ENCODE measurements at regions not wholly inside any gene's neighbourhood (a gene's known extent, or its start where the extent isn't known, plus 50 kb on each side); places are given as distances from the start of the nearest gene placed in this dataset.
"Not testable (repeated sequence)": the region's sequence is repeated elsewhere in the genome, so short reads cannot be mapped to it uniquely, and the experiment has no call there.

DNA sequence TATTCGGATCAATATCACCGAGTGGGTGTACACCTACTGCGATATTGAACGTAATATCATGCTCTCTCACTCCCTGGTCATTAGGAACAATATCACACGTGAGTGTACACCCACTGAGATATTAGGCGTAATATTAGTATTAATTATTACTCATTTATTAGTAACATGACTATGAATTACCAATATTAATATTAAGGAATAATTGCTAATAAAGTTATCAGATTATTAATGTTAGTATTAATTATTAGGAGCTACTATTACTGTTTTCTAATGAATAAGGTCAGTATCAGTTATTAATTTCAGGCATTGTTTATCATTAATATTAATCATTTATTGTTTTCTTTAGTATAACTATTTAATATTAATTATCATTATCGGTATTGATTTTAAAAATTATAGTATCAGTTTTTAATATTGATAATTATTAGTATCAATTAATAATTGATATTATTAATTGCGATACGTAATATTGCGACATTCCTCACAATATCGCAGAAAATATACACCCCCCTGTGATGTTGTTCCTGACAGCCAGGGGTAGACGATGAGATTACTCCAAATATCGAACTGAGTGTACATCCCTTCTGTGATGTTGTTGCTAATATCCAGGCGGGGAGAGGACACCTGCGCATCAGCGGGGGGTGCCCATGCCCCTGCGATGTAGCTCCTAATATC lies 84.2 kb downstream of the DAPL1 start:
- H3K4me1 Mint-ChIP-seq: no peaks in the 10 kb centered on the region
- H3K27me3 Mint-ChIP-seq: peaks cover 3% of the 10 kb centered on the region
- Histone ChIP-seq H3K36me3 (replicated peaks in 1 of 2; ENCODE audit: control extremely low read depth in 1 of 2, control insufficient read depth in 1 of 2, extremely low read depth in 1 of 2, insufficient read depth in 2 of 2, low read length in 1 of 2) (no peaks in the 10 kb centered on the region), H2AFZ (ENCODE audit: insufficient read depth, low read depth, low read length, poor library complexity, severe bottlenecking) (no peak overlapping the region), H3K79me2 (ENCODE audit: control insufficient read depth, insufficient read depth, low read length) (no peaks in the 10 kb centered on the region), H3K27ac (ENCODE audit: low read length in 2 of 2) (no peak overlapping the region), H3K9me3 (ENCODE audit: control extremely low read depth in 1 of 3, control insufficient read depth in 2 of 3, insufficient read depth in 1 of 3, low read length in 2 of 3) (no peaks in the 10 kb centered on the region), H4K20me1 (ENCODE audit: control insufficient read depth, insufficient read depth, low read length, poor library complexity, severe bottlenecking) (no peaks in the 10 kb centered on the region), H3K9ac (ENCODE audit: low read length) (no peak overlapping the region), H3K4me2 (replicated peaks; ENCODE audit: low read depth, low read length, poor library complexity, severe bottlenecking) (no peak overlapping the region), H3K4me1 (ENCODE audit: control insufficient read depth in 2 of 2, insufficient read depth in 2 of 2, low read length in 2 of 2) (no peaks in the 10 kb centered on the region), H3K4me3 (ENCODE audit: control extremely low read depth in 1 of 5, extremely low read depth in 1 of 5, insufficient read depth in 1 of 5, low read depth in 2 of 5, low read length in 4 of 5) (no peak overlapping the region), H3K27me3 (replicated peaks in 1 of 4; ENCODE audit: control extremely low read depth in 1 of 4, control insufficient read depth in 3 of 4, insufficient read depth in 4 of 4, low read length in 3 of 4) (no peaks in the 10 kb centered on the region)
- POLR2A ChIA-PET: no interaction called here
- H3K4me3 Mint-ChIP-seq: no peak overlapping the region
- no peak overlapping the region for H3K27ac Mint-ChIP-seq
- no peaks in the 10 kb centered on the region for H3K9me3 Mint-ChIP-seq (ENCODE audit: insufficient read depth)
- intact Hi-C loops (cut with micrococcal nuclease): no loop called here
- WGBS (ENCODE audit: insufficient coverage): 96% methylated on average over 9 of the region's 17 CpGs
- TF ChIP-seq EZH2 (IDR thresholded peaks at IDR 0.05; ENCODE audit: borderline replicate concordance, insufficient read depth, low read depth, low read length, poor library complexity, severe bottlenecking) (no peak), CTCF (IDR thresholded peaks at IDR 0.05) (no peak)
- ATAC-seq (ENCODE audit: low read depth): no peak
- DNase-seq: no peak
- CTCF ChIA-PET: no interaction called here

GRCh38 chr2:158882297-158882696 lies 86.1 kb upstream of the TANC1 start:
- H3K4me3 Mint-ChIP-seq: no peak overlapping the region
- no peaks in the 10 kb centered on the region for H3K27me3 ChIP-seq (replicated peaks in 1 of 4; ENCODE audit: control extremely low read depth in 1 of 4, control insufficient read depth in 3 of 4, insufficient read depth in 4 of 4, low read length in 3 of 4)
- H4K20me1 ChIP-seq (ENCODE audit: control insufficient read depth, insufficient read depth, low read length, poor library complexity, severe bottlenecking): no peaks in the 10 kb centered on the region
- H3K4me1 ChIP-seq (ENCODE audit: control insufficient read depth in 2 of 2, insufficient read depth in 2 of 2, low read length in 2 of 2): no peaks in the 10 kb centered on the region
- H3K4me2 ChIP-seq (replicated peaks; ENCODE audit: low read depth, low read length, poor library complexity, severe bottlenecking): no peak overlapping the region
- no peaks in the 10 kb centered on the region for H3K79me2 ChIP-seq (ENCODE audit: control insufficient read depth, insufficient read depth, low read length)
- peaks cover 11% of the 10 kb centered on the region for H3K27me3 Mint-ChIP-seq
- ATAC-seq (ENCODE audit: low read depth) (no peak), DNase-seq (no peak)
- no peak overlapping the region for H3K9ac ChIP-seq (ENCODE audit: low read length)
- no peaks in the 10 kb centered on the region for H3K4me1 Mint-ChIP-seq
- CTCF ChIA-PET: no interaction called here
- no peaks in the 10 kb centered on the region for H3K36me3 ChIP-seq (replicated peaks in 1 of 2; ENCODE audit: control extremely low read depth in 1 of 2, control insufficient read depth in 1 of 2, extremely low read depth in 1 of 2, insufficient read depth in 2 of 2, low read length in 1 of 2)
- no peaks in the 10 kb centered on the region for H3K9me3 Mint-ChIP-seq (ENCODE audit: insufficient read depth)
- H3K4me3 ChIP-seq (ENCODE audit: control extremely low read depth in 1 of 5, extremely low read depth in 1 of 5, insufficient read depth in 1 of 5, low read depth in 2 of 5, low read length in 4 of 5): no peak overlapping the region
- no peak overlapping the region for H2AFZ ChIP-seq (ENCODE audit: insufficient read depth, low read depth, low read length, poor library complexity, severe bottlenecking)
- POLR2A ChIA-PET: no interaction called here
- intact Hi-C loops (cut with micrococcal nuclease): no loop called here
- no peaks in the 10 kb centered on the region for H3K9me3 ChIP-seq (ENCODE audit: control extremely low read depth in 1 of 3, control insufficient read depth in 2 of 3, insufficient read depth in 1 of 3, low read length in 2 of 3)
- TF ChIP-seq CTCF (IDR thresholded peaks at IDR 0.05): no peak
- TF ChIP-seq EZH2 (IDR thresholded peaks at IDR 0.05; ENCODE audit: borderline replicate concordance, insufficient read depth, low read depth, low read length, poor library complexity, severe bottlenecking): no peak
- 98% methylated on average over 6 of the region's 8 CpGs for WGBS (ENCODE audit: insufficient coverage)
- H3K27ac ChIP-seq (ENCODE audit: low read length in 2 of 2): no peak overlapping the region
- H3K27ac Mint-ChIP-seq: no peak overlapping the region

DNA sequence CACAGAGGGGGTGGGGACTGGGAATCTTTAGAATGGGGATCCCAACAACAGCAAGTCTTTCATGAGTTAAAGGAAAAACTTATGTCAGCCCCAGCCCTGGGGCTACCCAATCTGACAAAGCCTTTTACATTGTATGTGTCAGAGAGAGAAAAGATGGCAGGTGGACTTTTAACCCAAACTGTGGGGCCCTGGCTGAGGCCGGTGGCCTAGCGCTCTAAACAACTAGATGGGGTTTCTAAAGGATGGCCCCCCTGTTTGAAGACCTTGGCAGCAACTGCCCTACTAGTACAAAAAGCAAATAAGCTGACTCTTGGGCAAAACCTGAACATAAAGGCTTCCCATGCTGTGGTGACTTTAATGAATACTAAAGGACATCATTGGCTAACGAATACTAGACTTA lies 83.9 kb upstream of the TANC1 start:
- CTCF ChIA-PET; H3K27ac Mint-ChIP-seq; H3K9me3 Mint-ChIP-seq (ENCODE audit: insufficient read depth); H3K27me3 ChIP-seq (replicated peaks in 1 of 4; ENCODE audit: control extremely low read depth in 1 of 4, control insufficient read depth in 3 of 4, insufficient read depth in 4 of 4, low read length in 3 of 4); H3K79me2 ChIP-seq (ENCODE audit: control insufficient read depth, insufficient read depth, low read length); POLR2A ChIA-PET; H3K4me1 Mint-ChIP-seq; DNase-seq; H3K9ac ChIP-seq (ENCODE audit: low read length); H3K9me3 ChIP-seq (ENCODE audit: control extremely low read depth in 1 of 3, control insufficient read depth in 2 of 3, insufficient read depth in 1 of 3, low read length in 2 of 3); H3K4me3 Mint-ChIP-seq; H3K4me3 ChIP-seq (ENCODE audit: control extremely low read depth in 1 of 5, extremely low read depth in 1 of 5, insufficient read depth in 1 of 5, low read depth in 2 of 5, low read length in 4 of 5); ATAC-seq (ENCODE audit: low read depth); H4K20me1 ChIP-seq (ENCODE audit: control insufficient read depth, insufficient read depth, low read length, poor library complexity, severe bottlenecking); H3K4me1 ChIP-seq (ENCODE audit: control insufficient read depth in 2 of 2, insufficient read depth in 2 of 2, low read length in 2 of 2); H3K4me2 ChIP-seq (replicated peaks; ENCODE audit: low read depth, low read length, poor library complexity, severe bottlenecking); intact Hi-C loops (cut with micrococcal nuclease); H3K36me3 ChIP-seq (replicated peaks in 1 of 2; ENCODE audit: control extremely low read depth in 1 of 2, control insufficient read depth in 1 of 2, extremely low read depth in 1 of 2, insufficient read depth in 2 of 2, low read length in 1 of 2); H2AFZ ChIP-seq (ENCODE audit: insufficient read depth, low read depth, low read length, poor library complexity, severe bottlenecking); H3K27ac ChIP-seq (ENCODE audit: low read length in 2 of 2): not testable (repeated sequence)
- H3K27me3 Mint-ChIP-seq: peaks cover 11% of the 10 kb centered on the region
- WGBS (ENCODE audit: insufficient coverage): 92% methylated on average over 2 of the region's 3 CpGs

All from B cell (primary cell).